OCI-LY7 (cell line): ENCODE measurements at regions not wholly inside any gene's neighbourhood (a gene's known extent, or its start where the extent isn't known, plus 50 kb on each side); places are given as distances from the start of the nearest gene placed in this dataset.

Experiments used
- CTCF ChIP-seq: fragments of 200-600 bp; sonication (generic); conservative IDR thresholded peaks from 2 replicates; pipeline ENCODE4 v1.5.1; 2014; ENCODE audit warnings: mild to moderate bottlenecking, antibody characterized with exemption, low read length, moderate library complexity, mixed read lengths
- EZH2phosphoT487 ChIP-seq: fragments of 200-600 bp; sonication (generic); IDR thresholded peaks from 2 replicates; pipeline ENCODE4 v1.6.1; 2018; ENCODE audit warnings: low read depth, borderline replicate concordance, mild to moderate bottlenecking, mixed run types, antibody characterized with exemption, low read length, moderate library complexity, mixed read lengths

GRCh38 chr16:72635694-72636093 lies 412.2 kb downstream of the ZFHX3 start:
- no peak for TF ChIP-seq CTCF
- no peak for TF ChIP-seq EZH2phosphoT487
